ENCODE measurements at regions not wholly inside any gene's neighbourhood (a gene's known extent, or its start where the extent isn't known, plus 50 kb on each side); places are given as distances from the start of the nearest gene placed in this dataset.

DNA sequence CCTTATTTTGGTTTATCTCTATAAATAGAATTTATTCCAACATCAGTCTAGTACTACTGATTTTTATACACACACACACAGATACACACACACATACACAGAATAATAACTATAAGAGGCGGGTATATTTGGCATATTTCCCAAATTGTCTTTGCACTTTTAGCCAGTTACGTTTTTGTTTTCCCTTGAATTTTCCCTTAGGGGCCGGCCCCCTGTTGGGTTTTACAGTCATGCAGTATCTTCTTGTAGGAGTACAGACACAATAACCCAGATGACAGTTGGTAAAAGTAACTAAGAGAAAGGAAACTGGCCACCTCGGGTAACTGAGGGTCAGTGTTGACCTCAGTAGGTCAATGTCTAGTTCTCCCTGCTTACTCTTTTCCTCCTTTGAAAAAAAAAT lies 50.9 kb downstream of the DISP1 start:
- Histone ChIP-seq H3K4me1 (ENCODE audit: insufficient read depth, insufficient read length) (no peaks in the 10 kb centered on the region), H3K36me3 (ENCODE audit: insufficient read depth, insufficient read length, low read length) (no peaks in the 10 kb centered on the region), H3K9ac (ENCODE audit: insufficient read length, low read depth) (no peak overlapping the region), H3K27me3 (ENCODE audit: insufficient read depth, insufficient read length) (no peaks in the 10 kb centered on the region), H3K4me3 (ENCODE audit: insufficient read length, low read depth) (no peak overlapping the region), H3K9me3 (ENCODE audit: insufficient read depth, low read length) (no peaks in the 10 kb centered on the region)
- DNase-seq (ENCODE audit: low read depth, low spot score): no peak
- TF ChIP-seq YY1 (IDR thresholded peaks at IDR 0.05; ENCODE audit: insufficient read depth, insufficient read length) (no peak), ZNF274 (IDR thresholded peaks at IDR 0.05; ENCODE audit: low read depth, low read length) (no peak), SUZ12 (IDR thresholded peaks at IDR 0.05; ENCODE audit: extremely low read depth, insufficient read depth, insufficient read length) (no peak)

DNA sequence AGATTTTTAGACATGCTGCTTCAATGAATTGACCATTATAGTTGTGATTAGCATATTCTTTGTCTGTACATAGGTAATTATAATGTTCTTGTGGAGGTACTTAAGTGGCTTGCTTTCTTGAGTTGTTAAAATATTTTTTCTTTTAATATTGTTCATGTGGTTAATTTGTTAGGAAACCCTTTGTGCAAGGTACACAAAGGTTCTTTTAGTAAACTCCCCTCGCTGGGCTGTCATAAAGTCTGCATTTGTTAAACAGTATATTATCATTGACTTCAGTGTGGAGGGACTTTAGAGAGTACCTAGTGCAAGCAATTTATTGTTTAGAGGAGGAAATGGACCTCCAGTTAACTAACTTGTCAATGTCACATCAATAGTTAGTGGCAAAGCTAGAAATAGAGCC lies 52.5 kb downstream of the DISP1 start:
- Histone ChIP-seq H3K36me3 (ENCODE audit: insufficient read depth, insufficient read length, low read length) (no peaks in the 10 kb centered on the region), H3K9me3 (ENCODE audit: insufficient read depth, low read length) (no peaks in the 10 kb centered on the region), H3K9ac (ENCODE audit: insufficient read length, low read depth) (no peak overlapping the region), H3K4me3 (ENCODE audit: insufficient read length, low read depth) (no peak overlapping the region), H3K27me3 (ENCODE audit: insufficient read depth, insufficient read length) (no peaks in the 10 kb centered on the region), H3K4me1 (ENCODE audit: insufficient read depth, insufficient read length) (no peaks in the 10 kb centered on the region)
- DNase-seq (ENCODE audit: low read depth, low spot score): no peak
- TF ChIP-seq ZNF274 (IDR thresholded peaks at IDR 0.05; ENCODE audit: low read depth, low read length) (no peak), SUZ12 (IDR thresholded peaks at IDR 0.05; ENCODE audit: extremely low read depth, insufficient read depth, insufficient read length) (no peak), YY1 (IDR thresholded peaks at IDR 0.05; ENCODE audit: insufficient read depth, insufficient read length) (no peak)

DNA sequence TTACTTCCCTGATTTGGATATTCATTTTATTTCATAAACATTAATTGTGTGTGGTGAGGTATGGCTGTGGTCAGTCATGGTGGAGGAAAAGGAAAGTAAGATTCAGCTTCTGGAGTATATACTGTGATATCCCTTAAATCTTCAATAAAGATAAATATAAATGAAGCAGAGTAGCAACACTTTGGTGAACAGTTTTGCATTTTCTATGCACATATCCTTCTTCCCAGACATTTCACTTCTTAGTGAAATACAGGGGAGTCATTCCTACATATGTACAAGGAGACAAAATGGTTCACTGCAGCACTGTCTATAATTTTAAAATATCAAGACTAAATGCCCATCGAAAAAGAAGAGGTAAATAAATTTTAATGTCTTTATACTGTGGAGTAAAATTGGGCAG lies 61.3 kb downstream of the DISP1 start:
- no peaks in the 10 kb centered on the region for H3K4me1 ChIP-seq (ENCODE audit: insufficient read depth, insufficient read length)
- no peaks in the 10 kb centered on the region for H3K36me3 ChIP-seq (ENCODE audit: insufficient read depth, insufficient read length, low read length)
- TF ChIP-seq YY1 (IDR thresholded peaks at IDR 0.05; ENCODE audit: insufficient read depth, insufficient read length) (no peak), ZNF274 (IDR thresholded peaks at IDR 0.05; ENCODE audit: low read depth, low read length) (no peak), SUZ12 (IDR thresholded peaks at IDR 0.05; ENCODE audit: extremely low read depth, insufficient read depth, insufficient read length) (no peak)
- H3K27me3 ChIP-seq (ENCODE audit: insufficient read depth, insufficient read length): no peaks in the 10 kb centered on the region
- DNase-seq (ENCODE audit: low read depth, low spot score): no peak
- no peaks in the 10 kb centered on the region; the same call in 1 of the 2 replicates for H3K9me3 ChIP-seq (ENCODE audit: insufficient read depth, low read length)
- H3K9ac ChIP-seq (ENCODE audit: insufficient read length, low read depth): no peak overlapping the region
- no peak overlapping the region for H3K4me3 ChIP-seq (ENCODE audit: insufficient read length, low read depth)

DNA sequence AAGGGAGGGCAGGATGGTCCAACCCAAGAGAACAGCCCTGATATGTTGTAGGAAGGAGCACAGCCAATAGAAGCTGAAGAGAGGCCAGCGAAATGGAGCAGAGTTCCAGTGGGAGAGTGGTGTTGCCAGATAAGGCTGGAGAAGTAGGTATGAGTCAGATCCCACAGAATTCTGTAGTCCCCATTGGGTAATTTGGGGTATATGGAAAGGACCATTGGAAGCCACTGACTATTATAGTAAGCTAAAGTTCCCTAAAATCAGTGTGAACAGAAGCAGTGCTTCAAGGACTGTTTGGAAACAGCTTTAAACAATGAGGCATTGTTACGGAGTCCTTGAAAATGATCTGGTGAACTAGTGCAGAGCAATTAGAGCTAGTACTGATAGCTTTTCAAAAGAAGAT lies 63.0 kb downstream of the DISP1 start:
- Histone ChIP-seq H3K4me3 (ENCODE audit: insufficient read length, low read depth) (no peak overlapping the region), H3K9ac (ENCODE audit: insufficient read length, low read depth) (no peak overlapping the region), H3K36me3 (ENCODE audit: insufficient read depth, insufficient read length, low read length) (no peaks in the 10 kb centered on the region), H3K4me1 (ENCODE audit: insufficient read depth, insufficient read length) (no peaks in the 10 kb centered on the region), H3K27me3 (ENCODE audit: insufficient read depth, insufficient read length) (no peaks in the 10 kb centered on the region), H3K9me3 (ENCODE audit: insufficient read depth, low read length) (no peaks in the 10 kb centered on the region; the same call in 1 of the 2 replicates)
- DNase-seq (ENCODE audit: low read depth, low spot score): no peak
- TF ChIP-seq YY1 (IDR thresholded peaks at IDR 0.05; ENCODE audit: insufficient read depth, insufficient read length): no peak
- TF ChIP-seq SUZ12 (IDR thresholded peaks at IDR 0.05; ENCODE audit: extremely low read depth, insufficient read depth, insufficient read length): no peak
- no peak for TF ChIP-seq ZNF274 (IDR thresholded peaks at IDR 0.05; ENCODE audit: low read depth, low read length)

DNA sequence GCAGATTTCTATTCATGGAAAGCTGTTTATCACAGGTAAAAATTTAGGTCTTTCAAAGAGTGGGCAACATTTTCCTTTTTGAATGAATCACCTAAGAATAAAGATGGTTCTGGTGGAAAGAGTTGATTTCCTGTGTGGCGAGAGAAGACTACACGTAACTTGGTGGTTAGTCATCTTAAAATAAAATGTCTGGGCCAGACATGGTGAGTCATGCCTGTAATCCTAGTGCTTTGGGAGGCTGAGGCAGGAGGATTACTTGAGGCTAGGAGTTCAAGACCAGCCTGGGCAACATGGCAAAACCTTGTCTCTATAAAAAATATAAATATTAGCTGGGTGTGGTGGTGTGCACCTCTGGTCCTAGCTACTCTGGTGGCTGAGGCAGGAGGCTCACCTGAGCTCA lies 65.7 kb downstream of the DISP1 start:
- H3K4me3 ChIP-seq (ENCODE audit: insufficient read length, low read depth): no peak overlapping the region
- H3K4me1 ChIP-seq (ENCODE audit: insufficient read depth, insufficient read length): no peaks in the 10 kb centered on the region
- no peaks in the 10 kb centered on the region for H3K36me3 ChIP-seq (ENCODE audit: insufficient read depth, insufficient read length, low read length)
- no peak for DNase-seq (ENCODE audit: low read depth, low spot score)
- H3K9ac ChIP-seq (ENCODE audit: insufficient read length, low read depth): no peak overlapping the region
- H3K9me3 ChIP-seq (ENCODE audit: insufficient read depth, low read length): no peaks in the 10 kb centered on the region; the same call in 1 of the 2 replicates
- no peaks in the 10 kb centered on the region for H3K27me3 ChIP-seq (ENCODE audit: insufficient read depth, insufficient read length)
- TF ChIP-seq ZNF274 (IDR thresholded peaks at IDR 0.05; ENCODE audit: low read depth, low read length): no peak
- no peak for TF ChIP-seq SUZ12 (IDR thresholded peaks at IDR 0.05; ENCODE audit: extremely low read depth, insufficient read depth, insufficient read length)
- TF ChIP-seq YY1 (IDR thresholded peaks at IDR 0.05; ENCODE audit: insufficient read depth, insufficient read length): no peak

DNA sequence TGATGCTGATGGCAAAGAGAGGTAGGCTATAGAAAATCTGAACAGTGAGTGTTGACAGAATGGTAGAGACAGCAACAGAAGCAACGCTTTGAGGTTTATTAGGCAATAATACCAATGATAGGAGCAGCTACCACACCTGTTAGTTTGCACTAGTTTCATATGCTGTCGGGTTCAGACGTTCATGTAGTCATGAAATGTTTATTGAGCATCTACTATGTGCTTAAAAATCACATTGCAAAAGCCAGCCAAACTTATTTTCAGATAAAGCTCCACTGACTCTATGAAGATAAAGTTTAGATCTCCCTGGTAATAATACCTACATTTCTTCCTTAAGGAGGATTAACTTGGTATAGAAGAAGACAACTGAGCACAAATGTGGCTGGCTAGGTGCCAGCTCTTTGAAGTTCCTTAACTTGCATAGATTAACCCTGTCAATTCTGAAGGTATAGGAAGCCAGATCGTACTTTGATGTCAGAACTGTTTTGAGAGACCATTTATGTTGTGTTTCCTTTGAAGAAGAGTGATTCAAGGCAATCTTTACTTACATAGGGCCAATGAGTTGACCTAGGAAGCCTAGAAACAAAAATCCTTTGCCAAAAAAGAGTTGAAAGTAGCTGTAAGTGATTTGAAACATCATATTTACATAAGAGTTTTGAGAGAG lies 71.5 kb downstream of the DISP1 start:
- Histone ChIP-seq H3K9me3 (ENCODE audit: insufficient read depth, low read length) (no peaks in the 10 kb centered on the region), H3K4me1 (ENCODE audit: insufficient read depth, insufficient read length) (no peaks in the 10 kb centered on the region), H3K36me3 (ENCODE audit: insufficient read depth, insufficient read length, low read length) (no peaks in the 10 kb centered on the region), H3K9ac (ENCODE audit: insufficient read length, low read depth) (no peak overlapping the region), H3K27me3 (ENCODE audit: insufficient read depth, insufficient read length) (no peaks in the 10 kb centered on the region), H3K4me3 (ENCODE audit: insufficient read length, low read depth) (no peak overlapping the region)
- no peak for DNase-seq (ENCODE audit: low read depth, low spot score)
- TF ChIP-seq SUZ12 (IDR thresholded peaks at IDR 0.05; ENCODE audit: extremely low read depth, insufficient read depth, insufficient read length): no peak
- TF ChIP-seq YY1 (IDR thresholded peaks at IDR 0.05; ENCODE audit: insufficient read depth, insufficient read length): no peak
- no peak for TF ChIP-seq ZNF274 (IDR thresholded peaks at IDR 0.05; ENCODE audit: low read depth, low read length)

DNA sequence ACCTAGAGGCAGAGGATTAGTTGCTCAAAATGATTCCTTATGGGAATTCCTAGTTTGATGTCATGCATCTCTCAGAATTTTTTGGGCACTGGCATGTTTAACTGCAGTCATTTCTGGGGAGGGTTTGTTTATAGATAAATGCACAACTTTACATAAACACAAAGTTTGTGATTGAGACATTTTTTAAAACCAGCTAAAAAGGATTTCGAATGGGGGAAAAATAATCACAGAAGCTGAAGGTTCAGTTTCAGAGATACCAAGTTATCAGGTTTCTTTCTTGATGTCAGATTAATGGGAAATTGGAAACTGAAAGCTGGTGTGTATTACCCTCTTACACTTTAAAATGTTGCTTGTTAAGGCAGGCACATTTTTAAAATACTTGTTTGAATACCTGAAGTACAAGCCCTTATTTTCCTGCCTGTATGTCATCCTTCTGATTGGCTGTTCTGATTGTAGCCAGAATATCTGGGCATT lies 72.1 kb downstream of the DISP1 start:
- H3K9ac ChIP-seq (ENCODE audit: insufficient read length, low read depth): no peak overlapping the region
- TF ChIP-seq ZNF274 (IDR thresholded peaks at IDR 0.05; ENCODE audit: low read depth, low read length) (no peak), YY1 (IDR thresholded peaks at IDR 0.05; ENCODE audit: insufficient read depth, insufficient read length) (no peak), SUZ12 (IDR thresholded peaks at IDR 0.05; ENCODE audit: extremely low read depth, insufficient read depth, insufficient read length) (no peak)
- no peak for DNase-seq (ENCODE audit: low read depth, low spot score)
- no peaks in the 10 kb centered on the region for H3K4me1 ChIP-seq (ENCODE audit: insufficient read depth, insufficient read length)
- H3K9me3 ChIP-seq (ENCODE audit: insufficient read depth, low read length): no peaks in the 10 kb centered on the region
- no peak overlapping the region for H3K4me3 ChIP-seq (ENCODE audit: insufficient read length, low read depth)
- H3K36me3 ChIP-seq (ENCODE audit: insufficient read depth, insufficient read length, low read length): no peaks in the 10 kb centered on the region
- no peaks in the 10 kb centered on the region for H3K27me3 ChIP-seq (ENCODE audit: insufficient read depth, insufficient read length)
